Peyer's patch (tissue), 4 donors: ENCODE measurements at regions not wholly inside any gene's neighbourhood (a gene's known extent, or its start where the extent isn't known, plus 50 kb on each side); places are given as distances from the start of the nearest gene placed in this dataset.

ENCODE experiments used
- DNase-seq, 3 donors: peaks; one replicate each; pipeline ENCODE4 v3.0.0-alpha.2; 2017 to 2019
- H3K27ac ChIP-seq, 4 donors: fragments of 200-600 bp; sonication (generic); one replicate each; pipeline ENCODE4 v1.5.1; 2016 to 2019
- H3K27me3 ChIP-seq, 2 donors: fragments of 200-600 bp; sonication (generic); one replicate each; pipeline ENCODE4 v1.5.1; 2019
- H3K36me3 ChIP-seq, 3 donors: fragments of 200-600 bp; sonication (generic); one replicate each; pipeline ENCODE4 v1.5.1; 2016 to 2019
- H3K4me1 ChIP-seq, 4 donors: fragments of 200-600 bp; sonication (generic); one replicate each; pipeline ENCODE4 v1.5.1; 2016 to 2019
- H3K4me3 ChIP-seq, 4 donors: fragments of 200-600 bp; sonication (generic); 1 replicate in 3 of 4; 2 replicates in 1 of 4; pipeline ENCODE4 v1.5.1; 2016 to 2019; ENCODE audit warnings: mild to moderate bottlenecking in 1 of 4
- H3K9me3 ChIP-seq, 4 donors: fragments of 200-600 bp; sonication (generic); one replicate each; pipeline ENCODE4 v1.5.1; 2016 to 2019; ENCODE audit warnings: mild to moderate bottlenecking in 1 of 4
- POLR2A ChIP-seq, 2 donors: fragments of 450-650 bp; IDR thresholded peaks; one replicate each; pipeline ENCODE4 v1.5.1; 2017; ENCODE audit warnings: antibody characterized with exemption in 2 of 2, mild to moderate bottlenecking in 2 of 2, moderate library complexity in 2 of 2
- TF ChIP-seq, protein P1 (sequence below), 6 experiments: fragments of 450-650 bp in 4 of 6; fragments of 200-600 bp in 2 of 6; sonication (generic) in 1 of 6; IDR thresholded peaks; one replicate each; pipeline ENCODE4 v1.5.1; 2017 to 2019; ENCODE audit warnings: antibody characterized with exemption in 6 of 6, mild to moderate bottlenecking in 3 of 6, moderate library complexity in 1 of 6

DNA sequence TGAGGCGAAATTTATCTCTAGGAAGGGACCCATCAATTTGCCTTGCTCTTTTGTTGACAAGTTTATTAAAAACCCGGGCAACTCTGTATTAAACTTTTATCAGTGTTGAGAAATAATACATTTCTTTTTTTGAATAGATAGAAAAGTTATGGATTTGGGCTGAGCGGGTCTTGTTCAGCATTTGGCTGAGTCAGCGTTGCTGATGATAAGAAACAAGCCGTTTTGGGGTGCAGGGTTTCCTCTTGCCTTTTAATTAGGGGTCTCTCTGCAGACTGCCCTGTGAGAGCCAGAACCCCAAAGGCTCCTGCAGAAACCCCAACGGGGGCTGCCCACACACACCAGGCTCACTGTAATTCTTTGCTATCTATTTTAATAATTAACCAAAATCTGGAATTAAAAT, 82.1 kb upstream of the SLCO4A1 start:
- Histone ChIP-seq H3K9me3 (no peaks in the 10 kb centered on the region), H3K4me3 (no peak overlapping the region), H3K27me3 (no peaks in the 10 kb centered on the region), H3K4me1 (peaks cover 0 to 5% (median 0%) of the 10 kb centered on the region in 4 donors), H3K27ac (no peak overlapping the region), H3K36me3 (no peaks in the 10 kb centered on the region)
- TF ChIP-seq, protein P1, sequence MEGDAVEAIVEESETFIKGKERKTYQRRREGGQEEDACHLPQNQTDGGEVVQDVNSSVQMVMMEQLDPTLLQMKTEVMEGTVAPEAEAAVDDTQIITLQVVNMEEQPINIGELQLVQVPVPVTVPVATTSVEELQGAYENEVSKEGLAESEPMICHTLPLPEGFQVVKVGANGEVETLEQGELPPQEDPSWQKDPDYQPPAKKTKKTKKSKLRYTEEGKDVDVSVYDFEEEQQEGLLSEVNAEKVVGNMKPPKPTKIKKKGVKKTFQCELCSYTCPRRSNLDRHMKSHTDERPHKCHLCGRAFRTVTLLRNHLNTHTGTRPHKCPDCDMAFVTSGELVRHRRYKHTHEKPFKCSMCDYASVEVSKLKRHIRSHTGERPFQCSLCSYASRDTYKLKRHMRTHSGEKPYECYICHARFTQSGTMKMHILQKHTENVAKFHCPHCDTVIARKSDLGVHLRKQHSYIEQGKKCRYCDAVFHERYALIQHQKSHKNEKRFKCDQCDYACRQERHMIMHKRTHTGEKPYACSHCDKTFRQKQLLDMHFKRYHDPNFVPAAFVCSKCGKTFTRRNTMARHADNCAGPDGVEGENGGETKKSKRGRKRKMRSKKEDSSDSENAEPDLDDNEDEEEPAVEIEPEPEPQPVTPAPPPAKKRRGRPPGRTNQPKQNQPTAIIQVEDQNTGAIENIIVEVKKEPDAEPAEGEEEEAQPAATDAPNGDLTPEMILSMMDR (IDR thresholded peaks at IDR 0.05), result no peak
- TF ChIP-seq POLR2A (IDR thresholded peaks at IDR 0.05), result no peak
- no peak for DNase-seq

DNA sequence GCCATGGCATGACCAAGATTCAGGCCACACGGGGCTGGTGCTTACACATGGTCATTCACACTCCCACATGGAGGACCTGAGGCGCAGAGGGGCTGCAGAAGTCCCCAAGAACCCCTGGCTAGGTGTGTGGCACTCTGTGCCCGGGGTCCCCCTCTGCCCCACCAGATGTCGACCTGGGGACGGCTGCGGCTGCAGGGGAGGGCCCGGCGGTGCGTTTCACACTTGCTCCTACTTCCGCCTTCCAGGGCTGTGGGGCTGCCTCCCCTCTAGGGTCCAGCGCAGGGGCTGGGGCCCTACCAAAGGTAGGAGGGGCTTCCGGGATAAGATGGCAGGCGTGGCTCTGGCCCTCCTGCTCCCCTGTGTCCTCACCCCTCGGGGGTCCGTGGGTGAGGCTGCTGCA, 81.1 kb upstream of the SLCO4A1 start:
- Histone ChIP-seq H3K36me3 (no peaks in the 10 kb centered on the region), H3K27me3 (no peaks in the 10 kb centered on the region), H3K27ac (no peak overlapping the region), H3K4me3 (no peak overlapping the region), H3K9me3 (no peaks in the 10 kb centered on the region), H3K4me1 (peaks cover 0 to 5% (median 0%) of the 10 kb centered on the region in 4 donors)
- TF ChIP-seq, protein P1 (IDR thresholded peaks at IDR 0.05), result no peak
- TF ChIP-seq POLR2A (IDR thresholded peaks at IDR 0.05), result no peak
- no peak for DNase-seq

DNA sequence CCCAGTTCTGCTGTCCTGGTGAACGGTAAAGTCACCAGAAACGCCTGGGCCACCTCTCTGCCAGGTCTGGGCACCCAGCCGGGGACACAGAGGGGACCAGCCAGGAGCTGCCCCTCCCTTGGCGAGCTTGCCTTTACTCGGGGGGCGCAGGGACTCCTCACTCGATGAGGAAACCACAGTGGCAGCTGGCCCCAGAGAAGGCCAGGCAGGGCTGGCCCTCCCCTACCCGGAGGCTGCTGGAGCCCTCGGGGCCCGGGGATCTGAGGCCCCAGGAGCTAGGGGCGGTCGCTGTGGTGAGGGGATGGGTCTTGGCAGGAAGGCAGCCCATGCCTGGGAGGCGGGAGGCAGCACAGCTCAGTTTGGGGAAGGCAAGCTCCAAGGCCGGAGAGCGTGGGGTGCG, 80.4 kb upstream of the SLCO4A1 start:
- Histone ChIP-seq H3K9me3 (no peaks in the 10 kb centered on the region), H3K27me3 (no peaks in the 10 kb centered on the region), H3K27ac (no peak overlapping the region), H3K36me3 (no peaks in the 10 kb centered on the region), H3K4me1 (peaks cover 0 to 5% (median 0%) of the 10 kb centered on the region in 4 donors), H3K4me3 (no peak overlapping the region)
- DNase-seq, result no peak
- TF ChIP-seq POLR2A (IDR thresholded peaks at IDR 0.05), result no peak
- TF ChIP-seq, protein P1 (IDR thresholded peaks at IDR 0.05), result no peak

DNA sequence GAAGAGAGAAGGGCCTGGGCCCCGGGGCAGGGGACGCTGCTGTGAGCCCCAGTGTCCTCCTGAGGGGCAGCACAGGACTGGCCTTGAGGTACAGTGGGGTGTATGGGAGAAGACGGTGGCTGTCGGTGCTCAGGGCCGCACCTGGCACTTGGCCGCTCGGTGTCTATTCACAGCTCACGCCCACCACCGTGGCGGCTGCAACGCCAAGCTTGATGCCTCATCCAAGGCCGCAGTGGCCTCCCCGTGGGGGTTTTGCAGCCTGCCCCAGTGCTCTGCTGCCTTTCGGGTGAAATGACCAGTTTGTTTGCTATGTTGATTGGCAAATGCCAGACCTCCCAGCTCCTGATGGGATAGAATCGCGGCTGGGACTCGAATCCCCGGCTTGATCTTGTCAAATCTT, 79.5 kb upstream of the SLCO4A1 start:
- TF ChIP-seq POLR2A (IDR thresholded peaks at IDR 0.05), result no peak
- TF ChIP-seq, protein P1 (IDR thresholded peaks at IDR 0.05), result no peak
- H3K27me3 ChIP-seq, result no peaks in the 10 kb centered on the region
- no peak for DNase-seq
- no peak overlapping the region for H3K4me3 ChIP-seq
- no peak overlapping the region for H3K27ac ChIP-seq
- no peaks in the 10 kb centered on the region for H3K36me3 ChIP-seq
- H3K9me3 ChIP-seq, result no peaks in the 10 kb centered on the region
- H3K4me1 ChIP-seq, result peaks cover 0 to 5% (median 0%) of the 10 kb centered on the region in 4 donors

DNA sequence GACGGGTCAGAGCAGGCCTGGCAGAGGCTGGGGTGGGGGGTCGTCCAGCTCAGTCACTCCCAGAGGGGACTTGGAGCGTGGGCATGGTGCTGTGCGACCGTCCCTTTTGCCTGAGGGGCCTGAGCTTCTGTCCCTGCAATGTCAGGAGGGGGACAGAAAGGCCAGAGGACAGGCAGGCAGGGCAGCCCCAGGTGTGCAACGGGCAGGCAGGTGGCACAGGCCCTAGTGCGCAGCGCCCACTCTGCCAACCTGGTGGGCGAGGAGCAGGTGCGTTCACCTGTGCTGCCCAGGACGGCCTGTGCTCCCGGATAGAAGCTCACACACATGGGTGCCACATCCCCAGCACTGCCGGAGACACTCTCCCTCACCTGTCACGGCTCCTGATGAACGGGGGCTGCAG, 78.7 kb upstream of the SLCO4A1 start:
- no peak for TF ChIP-seq POLR2A (IDR thresholded peaks at IDR 0.05)
- TF ChIP-seq, protein P1 (IDR thresholded peaks at IDR 0.05), result no peak
- H3K36me3 ChIP-seq, result no peaks in the 10 kb centered on the region
- no peak overlapping the region for H3K27ac ChIP-seq
- H3K27me3 ChIP-seq, result no peaks in the 10 kb centered on the region
- no peaks in the 10 kb centered on the region for H3K4me1 ChIP-seq
- H3K9me3 ChIP-seq, result no peaks in the 10 kb centered on the region
- DNase-seq, result no peak
- H3K4me3 ChIP-seq, result no peak overlapping the region
